NCI-H510A (cell line): ENCODE measurements at regions not wholly inside any gene's neighbourhood (a gene's known extent, or its start where the extent isn't known, plus 50 kb on each side); places are given as distances from the start of the nearest gene placed in this dataset.
"Not testable (repeated sequence)": the region's sequence is repeated elsewhere in the genome, so short reads cannot be mapped to it uniquely, and the experiment has no call there.

Experiments used
- DNase-seq: peaks from one replicate; lab custom pipeline; 2025; lab: John Stamatoyannopoulos, UW

DNA sequence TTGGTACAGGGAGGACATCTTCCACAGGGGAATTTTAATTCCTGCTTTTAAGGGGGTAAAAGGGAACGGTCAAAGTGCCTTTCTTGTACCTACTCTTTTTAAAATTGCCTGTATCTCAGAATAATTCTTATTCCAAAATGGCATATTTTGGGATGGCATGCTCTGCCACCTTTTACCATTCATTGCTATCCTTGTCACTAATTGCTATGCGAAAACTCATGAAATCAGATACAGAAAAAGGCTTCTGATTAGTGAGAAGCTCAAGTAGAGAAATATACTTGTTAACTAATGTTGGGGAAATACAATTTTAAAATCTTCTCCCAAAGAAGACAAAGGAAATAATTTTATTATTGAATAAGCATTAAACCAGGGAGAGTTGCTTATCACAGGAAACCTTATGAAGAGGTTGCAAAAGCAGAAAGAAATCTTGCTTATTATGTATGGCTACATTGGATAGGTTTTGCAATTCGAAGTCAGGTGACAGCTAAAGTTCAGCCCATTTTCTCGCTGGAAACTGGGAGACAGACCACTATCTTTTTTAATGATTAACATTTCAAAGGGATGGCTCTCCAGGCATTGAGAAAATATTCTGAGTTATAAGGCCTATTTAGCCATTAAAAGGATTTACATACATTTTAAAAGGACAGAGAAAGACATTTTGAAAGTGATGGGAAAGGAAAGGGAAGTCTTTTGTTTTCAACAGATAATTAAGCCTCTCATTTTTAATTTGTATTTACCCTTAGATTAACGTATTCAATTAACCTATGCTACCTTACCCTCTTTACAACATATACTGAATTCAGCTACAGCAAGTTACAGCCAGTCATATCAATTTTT, 110.3 kb upstream of the PRSS16 start:
- no peak for DNase-seq

- DNase-seq: no peak
Observed at GRCh38 chr6:27138406-27138805, 109.1 kb upstream of the PRSS16 start.

DNA sequence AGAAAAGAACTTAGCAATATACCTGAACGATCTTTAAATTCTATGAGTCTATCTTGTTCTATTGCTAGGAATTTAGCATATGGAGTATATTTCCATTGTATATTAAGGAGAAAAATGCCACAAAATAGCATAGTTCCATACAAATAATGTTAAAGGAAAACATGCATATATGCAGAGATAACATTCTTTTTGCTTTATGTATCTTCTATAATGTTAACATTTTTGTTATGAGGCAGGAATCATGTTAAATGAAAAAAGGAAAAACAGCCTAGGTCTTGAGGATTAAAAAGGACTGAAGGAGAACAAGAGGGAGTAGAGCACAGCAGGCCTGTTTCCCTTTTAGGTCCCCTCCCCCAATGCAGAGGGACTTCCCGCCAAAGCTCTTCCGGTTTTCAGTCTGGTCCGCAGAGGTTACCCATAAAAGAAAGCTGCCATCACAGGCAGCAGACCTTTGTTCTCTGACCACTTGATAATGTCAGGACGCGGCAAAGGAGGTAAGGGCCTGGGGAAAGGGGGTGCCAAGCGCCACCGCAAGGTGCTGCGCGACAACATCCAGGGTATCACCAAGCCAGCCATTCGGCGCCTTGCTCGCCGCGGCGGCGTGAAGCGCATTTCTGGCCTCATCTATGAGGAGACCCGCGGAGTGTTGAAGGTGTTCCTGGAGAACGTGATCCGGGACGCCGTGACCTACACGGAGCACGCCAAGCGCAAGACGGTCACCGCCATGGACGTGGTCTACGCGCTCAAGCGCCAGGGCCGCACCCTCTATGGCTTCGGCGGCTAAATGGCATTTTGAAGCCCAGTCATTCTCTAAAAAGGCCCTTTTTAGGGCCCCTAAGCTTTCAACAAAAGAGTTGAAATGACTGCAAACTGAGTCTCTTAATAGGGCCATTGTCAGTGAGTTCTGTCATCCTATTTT, 108.4 kb upstream of the PRSS16 start:
- no peak for DNase-seq

- DNase-seq: no peak
Observed at GRCh38 chr6:27139756-27140579, 107.5 kb upstream of the PRSS16 start.

- no peak for DNase-seq
Observed at GRCh38 chr6:27140999-27141528, 106.4 kb upstream of the PRSS16 start.

- no peak for DNase-seq
Observed at GRCh38 chr6:27141529-27142015, 105.9 kb upstream of the PRSS16 start.

GRCh38 chr6:27143020-27143388, 104.5 kb upstream of the PRSS16 start:
- not testable (repeated sequence) for DNase-seq

DNA sequence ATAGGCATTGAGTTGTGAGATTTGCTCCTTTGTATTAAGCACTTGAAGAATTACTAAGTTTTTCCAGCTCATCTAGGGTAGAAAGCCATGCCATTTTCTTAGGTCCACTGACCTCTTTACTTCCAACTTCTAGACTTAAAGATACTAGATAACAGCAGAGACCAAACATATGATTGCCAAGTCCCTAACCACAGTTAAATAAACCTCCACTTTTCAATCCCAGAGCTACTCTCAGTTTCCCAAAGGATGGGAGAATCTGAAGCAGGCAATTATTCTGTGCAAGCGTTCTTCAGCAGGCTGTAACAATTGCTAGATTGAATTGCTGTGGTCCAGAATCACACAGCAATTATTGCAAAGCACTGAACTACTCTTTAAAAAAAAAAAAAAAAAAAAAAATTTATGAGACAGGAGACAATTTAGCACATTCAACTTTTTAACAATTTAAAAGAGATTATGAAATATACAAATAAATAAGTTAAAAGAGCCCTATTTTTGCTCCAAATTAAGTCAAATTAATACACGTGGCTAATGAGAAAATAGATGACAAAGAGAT, 104.0 kb upstream of the PRSS16 start:
- DNase-seq: no peak

DNA sequence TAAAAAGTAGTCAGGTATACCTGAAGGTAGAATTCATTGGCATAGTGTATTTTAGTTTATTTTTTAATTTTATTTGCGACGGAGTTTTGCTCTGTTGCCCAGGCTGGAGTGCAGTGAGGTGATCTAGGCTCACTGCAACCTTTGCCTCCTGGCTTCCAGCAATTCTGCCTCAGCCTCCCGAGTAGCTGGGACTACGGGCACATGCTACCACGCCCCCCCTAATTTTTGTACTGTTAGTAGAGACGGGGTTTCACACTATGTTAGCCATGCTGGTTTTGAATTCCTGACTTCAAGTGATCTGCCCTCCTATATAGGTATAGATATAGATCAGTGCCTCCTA, 102.8 kb upstream of the PRSS16 start:
- DNase-seq: no peak

DNA sequence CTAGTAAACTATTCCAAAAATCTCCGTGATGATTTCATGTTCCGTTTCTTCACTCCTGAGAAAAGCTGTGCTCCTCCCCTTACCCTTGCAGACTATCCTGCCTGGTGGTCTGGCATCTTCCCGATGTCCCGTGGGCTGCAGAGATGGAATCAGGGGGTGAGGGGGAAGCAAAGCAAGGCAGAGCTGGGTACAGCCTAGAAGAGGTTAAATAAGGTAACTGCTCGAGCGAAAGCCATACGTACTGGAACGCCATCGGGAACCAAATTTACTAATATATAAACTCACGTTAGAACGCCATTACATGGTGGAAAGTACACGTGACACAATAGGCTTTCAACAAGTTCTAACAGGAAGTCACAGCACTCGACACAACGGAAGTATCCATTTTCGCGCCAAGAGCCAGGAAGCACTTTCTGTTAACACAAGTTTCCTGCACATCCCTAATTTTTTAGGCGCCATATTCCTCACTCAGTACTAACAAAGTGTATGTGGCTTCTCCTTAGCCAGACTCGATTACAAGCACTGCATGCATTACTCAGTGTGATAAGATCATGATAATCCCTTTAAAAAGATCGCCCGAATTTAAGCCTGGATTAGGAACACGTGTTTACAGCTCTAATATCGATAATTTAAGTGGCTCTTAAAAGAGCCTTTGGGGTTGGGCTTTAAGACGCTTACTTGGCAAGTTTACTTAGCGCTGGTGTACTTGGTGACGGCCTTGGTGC, 101.6 kb upstream of the PRSS16 start:
- DNase-seq: peak; percentile 84

DNA sequence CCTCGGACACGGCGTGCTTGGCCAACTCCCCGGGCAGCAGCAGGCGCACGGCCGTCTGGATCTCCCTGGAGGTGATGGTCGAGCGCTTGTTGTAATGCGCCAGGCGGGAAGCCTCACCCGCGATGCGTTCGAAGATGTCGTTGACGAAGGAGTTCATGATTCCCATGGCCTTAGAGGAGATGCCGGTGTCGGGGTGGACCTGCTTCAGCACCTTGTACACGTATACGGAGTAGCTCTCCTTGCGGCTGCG, 101.1 kb upstream of the PRSS16 start:
- not testable (repeated sequence) for DNase-seq

- peak; percentile 86 for DNase-seq
Observed at GRCh38 chr6:27146706-27147505, 100.6 kb upstream of the PRSS16 start.

DNA sequence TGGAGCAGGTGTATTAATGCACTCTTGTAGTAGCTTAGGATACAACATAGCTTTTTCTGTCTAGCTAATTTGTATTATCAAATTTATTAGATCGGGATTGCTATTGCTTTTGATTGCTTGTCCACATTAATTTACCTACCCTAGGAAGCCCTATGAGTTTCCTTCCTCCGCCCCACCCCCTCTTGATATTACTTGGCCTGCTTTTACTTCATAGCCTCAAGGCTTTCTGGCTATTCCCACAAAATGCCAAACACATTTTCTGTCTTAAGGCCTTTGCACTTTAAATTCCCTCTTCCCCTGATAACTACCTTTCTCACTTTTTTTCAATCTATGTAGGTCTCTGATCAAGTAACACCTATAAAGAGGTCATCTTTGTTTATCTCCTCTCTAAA, 99.1 kb upstream of the PRSS16 start:
- no peak for DNase-seq

DNA sequence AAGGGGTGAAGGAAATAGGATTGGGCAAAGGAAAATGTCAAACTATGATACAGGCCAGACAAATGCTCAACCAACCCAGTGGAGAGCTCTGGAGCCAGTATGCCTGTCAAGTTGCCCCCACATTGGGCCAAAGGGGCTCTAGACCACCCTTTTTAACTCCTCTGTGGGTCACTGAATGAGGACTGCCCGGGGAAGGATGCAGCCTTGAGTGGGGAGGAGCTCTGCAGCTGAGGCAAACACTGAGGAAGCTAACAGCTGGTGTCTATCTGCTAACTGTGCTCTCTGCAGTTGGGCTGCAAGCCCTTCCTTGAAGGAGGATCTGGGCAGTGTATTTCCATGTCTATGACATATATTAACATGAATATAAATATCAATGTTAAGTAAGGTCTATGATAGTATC, 98.4 kb upstream of the PRSS16 start:
- DNase-seq: no peak

GRCh38 chr6:27154696-27155095, 92.8 kb upstream of the PRSS16 start:
- no peak for DNase-seq

- DNase-seq: no peak
Observed at GRCh38 chr6:27156874-27157458, 90.5 kb upstream of the PRSS16 start.

DNA sequence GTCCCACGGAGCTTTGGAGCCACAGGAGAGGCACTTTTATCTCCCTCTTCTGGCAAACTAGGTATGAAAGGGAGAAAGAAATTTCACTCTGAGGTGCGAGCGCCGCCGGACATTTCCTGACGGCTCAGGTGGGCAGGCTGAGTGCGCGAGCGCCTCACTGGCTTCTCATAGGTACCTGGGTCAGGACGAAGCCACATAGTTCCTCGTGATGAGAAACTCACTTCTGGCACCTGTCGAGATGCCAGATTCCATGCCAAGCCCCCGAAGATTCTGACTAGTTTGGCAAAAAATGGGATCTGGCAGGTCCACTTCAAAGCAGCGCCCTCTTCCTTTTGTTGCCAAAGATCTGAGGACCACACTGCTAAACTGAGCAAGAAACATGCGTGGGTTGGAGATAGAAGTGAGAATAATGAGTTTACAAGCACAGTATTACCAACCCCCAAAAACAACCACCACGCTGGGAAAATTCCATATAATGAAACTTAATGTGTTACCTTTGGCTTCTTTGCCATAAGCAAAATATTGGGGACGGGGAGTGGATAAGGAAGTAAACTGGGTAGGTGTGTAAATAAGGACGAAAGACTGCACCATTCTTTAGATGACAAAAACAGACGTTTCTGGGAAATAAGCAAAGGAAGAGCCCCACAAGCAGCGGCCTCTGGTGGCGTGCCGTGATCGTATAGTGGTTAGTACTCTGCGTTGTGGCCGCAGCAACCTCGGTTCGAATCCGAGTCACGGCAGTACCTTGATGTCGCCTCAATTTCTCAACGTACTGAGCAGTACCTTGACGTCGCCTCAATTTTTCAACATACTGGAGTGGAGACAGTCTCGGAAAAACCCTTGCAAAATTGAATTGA, 89.8 kb upstream of the PRSS16 start:
- peak; percentile 21 for DNase-seq

- DNase-seq: no peak
Observed at GRCh38 chr6:27158316-27158643, 89.2 kb upstream of the PRSS16 start.

GRCh38 chr6:27159725-27160124, 87.8 kb upstream of the PRSS16 start:
- DNase-seq: no peak
